Uterus (tissue), 3 donors: ENCODE measurements at regions not wholly inside any gene's neighbourhood (a gene's known extent, or its start where the extent isn't known, plus 50 kb on each side); places are given as distances from the start of the nearest gene placed in this dataset.

ENCODE experiments used
- DNase-seq, 2 donors: peaks; one replicate each; pipeline ENCODE4 v3.0.0-alpha.2; 2019 to 2020
- H3K27ac ChIP-seq, 2 donors: fragments of 200-600 bp; sonication (generic); 1 replicate in 1 of 2; 2 replicates in 1 of 2; pipeline ENCODE4 v1.5.1; 2016 to 2018
- H3K27me3 ChIP-seq, 2 donors: fragments of 200-600 bp; sonication (generic); one replicate each; pipeline ENCODE4 v1.5.1; 2018 to 2019; ENCODE audit warnings: control low read depth in 1 of 2
- H3K36me3 ChIP-seq, 2 donors: fragments of 200-600 bp; sonication (generic); one replicate each; pipeline ENCODE4 v1.5.1; 2019; ENCODE audit warnings: control low read depth in 1 of 2
- H3K4me1 ChIP-seq, 2 donors: fragments of 200-600 bp; sonication (generic); one replicate each; pipeline ENCODE4 v1.5.1; 2018 to 2019; ENCODE audit warnings: control low read depth in 1 of 2
- H3K4me3 ChIP-seq, 2 donors: fragments of 200-600 bp; sonication (generic); 1 replicate in 1 of 2; 2 replicates in 1 of 2; pipeline ENCODE4 v1.5.1; 2018 to 2019; ENCODE audit warnings: mild to moderate bottlenecking in 1 of 2
- H3K9me3 ChIP-seq, 2 donors: fragments of 200-600 bp; sonication (generic); one replicate each; pipeline ENCODE4 v1.5.1; 2019; ENCODE audit warnings: control low read depth in 1 of 2
- POLR2A ChIP-seq, 2 donors: fragments of 450-650 bp; IDR thresholded peaks; one replicate each; pipeline ENCODE4 v1.6.1; 2016; ENCODE audit warnings: antibody characterized with exemption in 2 of 2, mild to moderate bottlenecking in 1 of 2, moderate library complexity in 1 of 2
- intact Hi-C: fragments of 100-400 bp; cut with DNase I; formaldehyde crosslinking; loops from one replicate; pipeline ENCODE4 v1.15.1; 2023; ENCODE audit warnings: low total_unique reads
- TF ChIP-seq, protein P1 (sequence below), 4 experiments: fragments of 200-600 bp in 2 of 4; fragments of 450-650 bp in 2 of 4; sonication (generic) in 2 of 4; IDR thresholded peaks; one replicate each; pipeline ENCODE4 v1.5.1; 2016 to 2019; ENCODE audit warnings: antibody characterized with exemption in 4 of 4, mild to moderate bottlenecking in 2 of 4, moderate library complexity in 1 of 4
- donor health status: DM: yes; HTN: yes; CAD: no.

DNA sequence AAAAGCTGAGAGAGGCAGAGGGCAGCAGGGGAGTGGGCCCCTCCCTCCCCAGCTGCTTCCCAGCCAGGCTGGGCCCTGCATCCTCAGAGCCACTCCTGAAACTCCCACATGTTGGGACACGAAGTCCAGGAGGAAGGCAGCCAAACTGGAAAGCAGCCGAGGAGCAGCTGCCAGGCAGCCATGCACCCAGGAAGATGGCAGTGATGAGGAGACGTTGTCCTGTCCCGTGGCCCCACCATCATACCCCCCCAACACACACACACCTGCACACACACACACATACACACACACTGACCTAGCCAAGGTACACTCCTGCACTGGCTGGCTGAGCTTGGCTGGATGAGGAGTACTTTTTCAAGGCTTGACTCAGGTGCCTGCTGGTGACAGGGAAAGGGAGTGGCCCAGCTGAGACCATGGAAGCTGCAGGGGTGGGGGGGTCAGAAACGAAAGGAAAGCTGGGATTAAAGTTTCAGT is 106.0 kb downstream of the CYP26B1 start:
- Histone ChIP-seq H3K27ac (no peak overlapping the region), H3K36me3 (no peaks in the 10 kb centered on the region), H3K4me3 (no peak overlapping the region), H3K27me3 (no peaks in the 10 kb centered on the region), H3K9me3 (no peaks in the 10 kb centered on the region), H3K4me1 (no peaks in the 10 kb centered on the region)
- intact Hi-C loops = no loop called here
- DNase-seq = no peak
- TF ChIP-seq, protein P1, sequence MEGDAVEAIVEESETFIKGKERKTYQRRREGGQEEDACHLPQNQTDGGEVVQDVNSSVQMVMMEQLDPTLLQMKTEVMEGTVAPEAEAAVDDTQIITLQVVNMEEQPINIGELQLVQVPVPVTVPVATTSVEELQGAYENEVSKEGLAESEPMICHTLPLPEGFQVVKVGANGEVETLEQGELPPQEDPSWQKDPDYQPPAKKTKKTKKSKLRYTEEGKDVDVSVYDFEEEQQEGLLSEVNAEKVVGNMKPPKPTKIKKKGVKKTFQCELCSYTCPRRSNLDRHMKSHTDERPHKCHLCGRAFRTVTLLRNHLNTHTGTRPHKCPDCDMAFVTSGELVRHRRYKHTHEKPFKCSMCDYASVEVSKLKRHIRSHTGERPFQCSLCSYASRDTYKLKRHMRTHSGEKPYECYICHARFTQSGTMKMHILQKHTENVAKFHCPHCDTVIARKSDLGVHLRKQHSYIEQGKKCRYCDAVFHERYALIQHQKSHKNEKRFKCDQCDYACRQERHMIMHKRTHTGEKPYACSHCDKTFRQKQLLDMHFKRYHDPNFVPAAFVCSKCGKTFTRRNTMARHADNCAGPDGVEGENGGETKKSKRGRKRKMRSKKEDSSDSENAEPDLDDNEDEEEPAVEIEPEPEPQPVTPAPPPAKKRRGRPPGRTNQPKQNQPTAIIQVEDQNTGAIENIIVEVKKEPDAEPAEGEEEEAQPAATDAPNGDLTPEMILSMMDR (IDR thresholded peaks at IDR 0.05) = no peak
- TF ChIP-seq POLR2A (IDR thresholded peaks at IDR 0.05) = no peak

DNA sequence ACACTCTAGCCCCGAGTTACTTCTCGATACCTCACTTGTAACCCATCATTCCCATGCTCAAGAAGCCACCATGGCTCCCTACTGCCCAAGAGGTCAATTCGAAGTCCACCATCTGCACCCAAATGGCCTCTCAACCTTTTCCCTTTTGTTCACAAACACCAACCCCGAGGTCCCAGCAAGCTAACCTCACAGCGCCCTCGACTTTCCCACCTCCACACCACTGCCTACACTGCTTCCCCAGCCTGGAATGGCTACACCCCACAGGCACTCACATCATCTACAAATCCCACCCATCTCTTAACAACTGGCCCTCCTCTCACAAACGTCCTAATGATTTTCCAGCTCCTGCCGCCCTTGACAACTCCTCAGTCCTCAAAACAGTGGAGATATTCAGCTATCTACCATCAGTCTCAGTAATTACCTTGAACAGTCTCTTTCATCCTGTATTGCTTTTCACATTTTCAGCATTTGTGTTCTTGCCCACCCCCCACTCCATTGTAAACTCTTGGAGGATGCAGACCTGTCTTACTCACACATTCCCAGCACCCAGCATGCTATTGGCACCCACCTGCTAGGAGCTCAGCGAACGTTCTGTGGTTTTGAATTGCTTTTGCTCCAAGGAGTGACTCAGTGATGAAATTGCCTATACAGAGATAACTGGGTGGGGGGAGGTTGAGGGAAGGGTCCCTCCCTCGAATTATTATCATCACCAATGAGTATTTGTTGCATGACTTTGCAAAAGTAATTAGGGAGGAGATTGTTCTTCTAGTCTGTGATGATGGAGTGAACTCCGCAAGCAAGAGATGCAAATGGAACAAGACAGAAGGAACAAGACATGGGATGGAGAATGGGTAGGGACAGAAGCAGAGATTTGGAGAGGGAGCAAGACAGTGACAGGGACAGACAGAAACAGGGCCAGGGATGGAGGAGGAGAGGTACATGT is 106.8 kb downstream of the CYP26B1 start:
- DNase-seq = no peak
- H3K4me3 ChIP-seq = no peak overlapping the region
- intact Hi-C loops = no loop called here
- H3K36me3 ChIP-seq = no peaks in the 10 kb centered on the region
- no peak overlapping the region for H3K27ac ChIP-seq
- no peaks in the 10 kb centered on the region for H3K4me1 ChIP-seq
- no peaks in the 10 kb centered on the region for H3K9me3 ChIP-seq
- H3K27me3 ChIP-seq = no peaks in the 10 kb centered on the region
- TF ChIP-seq, protein P1 (IDR thresholded peaks at IDR 0.05) = no peak
- no peak for TF ChIP-seq POLR2A (IDR thresholded peaks at IDR 0.05)

DNA sequence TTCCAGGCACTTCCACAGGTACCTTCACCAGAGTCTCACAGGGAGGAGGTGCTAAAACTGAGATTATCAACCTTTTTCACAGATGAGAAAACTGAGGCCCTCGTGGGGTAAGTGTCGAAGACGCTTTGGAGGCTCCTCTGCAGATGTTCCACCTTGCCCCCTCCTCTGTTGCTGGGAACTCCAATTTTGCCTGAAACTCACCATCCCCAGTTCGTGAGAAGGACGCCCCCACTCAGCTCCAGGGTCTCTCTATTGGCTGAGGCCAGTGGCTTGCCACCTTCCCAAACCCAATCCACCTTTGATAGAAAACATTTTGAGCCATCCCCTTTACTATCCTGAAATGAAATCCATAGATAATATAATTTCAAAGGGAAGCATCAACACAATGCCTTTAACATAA is 109.1 kb downstream of the CYP26B1 start:
- no peaks in the 10 kb centered on the region for H3K27me3 ChIP-seq
- intact Hi-C loops = no loop called here
- H3K9me3 ChIP-seq = no peaks in the 10 kb centered on the region
- DNase-seq = no peak
- no peaks in the 10 kb centered on the region for H3K36me3 ChIP-seq
- H3K27ac ChIP-seq = no peak overlapping the region
- H3K4me1 ChIP-seq = no peaks in the 10 kb centered on the region
- no peak overlapping the region for H3K4me3 ChIP-seq
- TF ChIP-seq POLR2A (IDR thresholded peaks at IDR 0.05) = no peak
- TF ChIP-seq, protein P1 (IDR thresholded peaks at IDR 0.05) = no peak

DNA sequence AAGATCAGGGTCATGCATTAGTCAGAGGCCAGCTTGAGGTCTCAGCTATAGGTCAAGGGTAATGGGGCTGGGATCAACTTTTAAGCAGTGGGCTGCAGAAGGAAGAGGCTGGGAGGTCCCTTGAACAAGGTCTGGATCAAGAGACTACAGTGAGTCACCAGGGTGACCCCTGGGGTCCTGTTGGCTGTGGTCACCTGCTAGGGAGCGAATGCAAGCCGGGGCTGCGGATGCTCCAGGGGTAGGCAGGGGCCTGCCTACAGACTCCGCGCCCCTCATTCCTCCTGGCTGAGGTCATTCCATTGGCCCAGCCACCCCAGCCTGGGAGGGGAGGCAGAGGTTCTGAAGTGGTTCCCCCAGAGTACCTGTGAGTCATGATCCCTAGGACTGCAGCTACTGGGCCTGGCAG is 110.4 kb downstream of the CYP26B1 start:
- Histone ChIP-seq H3K4me1 (no peaks in the 10 kb centered on the region), H3K36me3 (no peaks in the 10 kb centered on the region), H3K27me3 (no peaks in the 10 kb centered on the region), H3K27ac (no peak overlapping the region), H3K9me3 (no peaks in the 10 kb centered on the region), H3K4me3 (no peak overlapping the region)
- intact Hi-C loops = no loop called here
- TF ChIP-seq, protein P1 (IDR thresholded peaks at IDR 0.05) = no peak
- TF ChIP-seq POLR2A (IDR thresholded peaks at IDR 0.05) = no peak
- no peak for DNase-seq

DNA sequence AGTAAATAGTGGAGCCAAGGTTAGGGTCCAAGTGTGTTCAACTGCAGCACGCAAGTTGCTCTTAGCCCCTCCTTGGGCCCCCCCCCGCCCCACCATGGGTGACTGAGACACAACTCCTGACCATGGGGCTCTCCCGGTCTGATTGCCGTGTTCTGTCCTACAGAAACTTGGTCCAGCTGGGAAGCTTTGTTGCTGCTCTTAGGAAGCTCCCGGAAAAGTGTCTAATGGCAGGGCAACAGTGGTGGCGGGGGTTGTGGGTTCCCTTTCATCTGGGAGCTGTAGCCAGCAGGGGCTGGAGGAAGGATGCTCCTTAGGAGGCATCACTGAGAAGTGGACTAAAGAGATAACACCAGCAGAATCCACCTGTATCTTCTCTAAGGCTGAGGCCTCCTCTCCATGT is 111.1 kb downstream of the CYP26B1 start:
- H3K4me3 ChIP-seq = no peak overlapping the region
- no peak for DNase-seq
- TF ChIP-seq POLR2A (IDR thresholded peaks at IDR 0.05) = no peak
- TF ChIP-seq, protein P1 (IDR thresholded peaks at IDR 0.05) = no peak

More for the DNA sequence above, 111.1 kb downstream of the CYP26B1 start:
- H3K9me3 ChIP-seq = no peaks in the 10 kb centered on the region
- intact Hi-C loops = no loop called here
- H3K27me3 ChIP-seq = no peaks in the 10 kb centered on the region
- H3K4me1 ChIP-seq = no peaks in the 10 kb centered on the region
- no peaks in the 10 kb centered on the region for H3K36me3 ChIP-seq
- no peak overlapping the region for H3K27ac ChIP-seq
